OCI-LY1 (cell line): ENCODE measurements at regions not wholly inside any gene's neighbourhood (a gene's known extent, or its start where the extent isn't known, plus 50 kb on each side); places are given as distances from the start of the nearest gene placed in this dataset.

Experiments used
- H2AFZ ChIP-seq: fragments of 200-600 bp; sonication (generic), shearing (Covaris generic); 2 replicates; pipeline ENCODE4 v1.6.0; 2014; ENCODE audit warnings: antibody characterized with exemption, mild to moderate bottlenecking, low read length
- H3F3A ChIP-seq: fragments of 200-600 bp; sonication (generic), shearing (Covaris generic); 2 replicates; pipeline ENCODE4 v1.6.0; 2014; ENCODE audit warnings: mild to moderate bottlenecking, antibody characterized with exemption, low read length, moderate library complexity; ENCODE audit not compliant: insufficient read depth
- H3K27ac ChIP-seq: fragments of 200-600 bp; sonication (generic); 2 replicates; pipeline ENCODE4 v1.5.1; 2014; ENCODE audit warnings: low read length, mixed run types, mild to moderate bottlenecking, low read depth; ENCODE audit not compliant: poor library complexity, severe bottlenecking
- H3K27me3 ChIP-seq: fragments of 200-600 bp; sonication (generic); 2 replicates; pipeline ENCODE4 v1.6.0; 2014; ENCODE audit warnings: antibody characterized with exemption, mild to moderate bottlenecking, low read length, moderate library complexity; ENCODE audit not compliant: insufficient read depth
- H3K36me3 ChIP-seq: fragments of 200-600 bp; sonication (generic); 2 replicates; pipeline ENCODE4 v1.6.1; 2014; ENCODE audit warnings: mild to moderate bottlenecking, antibody characterized with exemption, low read length, moderate library complexity, mixed read lengths; ENCODE audit not compliant: insufficient read depth
- H3K4me1 ChIP-seq: fragments of 200-600 bp; sonication (generic); 2 replicates; pipeline ENCODE4 v1.5.1; 2014; ENCODE audit warnings: mild to moderate bottlenecking, low read length, moderate library complexity; ENCODE audit not compliant: insufficient read depth, severe bottlenecking
- H3K4me2 ChIP-seq: fragments of 200-600 bp; sonication (generic), shearing (Covaris generic); 2 replicates; pipeline ENCODE4 v1.6.1; 2014; ENCODE audit warnings: low read length
- H3K4me3 ChIP-seq: fragments of 200-600 bp; sonication (generic); 2 replicates; pipeline ENCODE4 v1.5.1; 2014; ENCODE audit warnings: low read length, low read depth, mild to moderate bottlenecking, mixed read lengths; ENCODE audit not compliant: poor library complexity, severe bottlenecking
- H3K79me2 ChIP-seq: fragments of 200-600 bp; shearing (Covaris generic); 2 replicates; pipeline ENCODE4 v1.6.1; 2016; ENCODE audit warnings: mixed run types, low read length, mixed read lengths; ENCODE audit not compliant: insufficient read depth
- H3K9ac ChIP-seq: fragments of 200-600 bp; sonication (generic), shearing (Covaris generic); 2 replicates; pipeline ENCODE4 v1.6.1; 2014; ENCODE audit warnings: mild to moderate bottlenecking, low read length, mixed read lengths
- H3K9me2 ChIP-seq: fragments of 200-600 bp; sonication (generic), shearing (Covaris generic); 2 replicates; pipeline ENCODE4 v1.6.1; 2014; ENCODE audit warnings: low read depth, mild to moderate bottlenecking, low read length, mixed read lengths
- H3K9me3 ChIP-seq: fragments of 200-600 bp; shearing (Covaris generic); 2 replicates; pipeline ENCODE4 v1.6.1; 2014; ENCODE audit warnings: low read length, mixed read lengths
- H4K20me1 ChIP-seq: fragments of 200-600 bp; sonication (generic), shearing (Covaris generic); 2 replicates; pipeline ENCODE4 v1.6.0; 2016; ENCODE audit warnings: mild to moderate bottlenecking, low read length; ENCODE audit not compliant: insufficient read depth
- CTCF ChIP-seq: fragments of 200-600 bp; sonication (generic), shearing (Covaris generic); IDR thresholded peaks from 2 replicates; pipeline ENCODE4 v1.5.1; 2017; ENCODE audit warnings: mild to moderate bottlenecking, antibody characterized with exemption, low read length, moderate library complexity, mixed read lengths
- EZH2 ChIP-seq: fragments of 200-600 bp; sonication (generic), shearing (Covaris generic); IDR thresholded peaks from 2 replicates; pipeline ENCODE4 v1.8.0; 2017; ENCODE audit warnings: borderline replicate concordance, mixed run types, mild to moderate bottlenecking, antibody characterized with exemption, low read length, moderate library complexity, mixed read lengths

- Histone ChIP-seq H3K9me3 (no peaks in the 10 kb centered on the region), H3F3A (no peaks in the 10 kb centered on the region), H3K4me2 (no peak overlapping the region), H3K4me1 (peaks cover 7% of the 10 kb centered on the region), H3K27ac (no peak overlapping the region), H2AFZ (no peak overlapping the region), H3K36me3 (no peaks in the 10 kb centered on the region), H4K20me1 (no peaks in the 10 kb centered on the region), H3K27me3 (no peaks in the 10 kb centered on the region), H3K4me3 (no peak overlapping the region), H3K9me2 (no peaks in the 10 kb centered on the region), H3K9ac (no peak overlapping the region), H3K79me2 (no peaks in the 10 kb centered on the region)
- no peak for TF ChIP-seq CTCF
- no peak for TF ChIP-seq EZH2
Measured at GRCh38 chr3:176505878-176506621, 691.2 kb downstream of the TBL1XR1 start.

GRCh38 chr3:176491084-176491483 lies 706.2 kb downstream of the TBL1XR1 start:
- H3K36me3 ChIP-seq = no peaks in the 10 kb centered on the region
- no peak overlapping the region for H3K4me2 ChIP-seq
- no peak for TF ChIP-seq CTCF
- no peaks in the 10 kb centered on the region for H3K79me2 ChIP-seq
- no peaks in the 10 kb centered on the region for H3K9me3 ChIP-seq
- H3K4me3 ChIP-seq = no peak overlapping the region
- no peaks in the 10 kb centered on the region for H3K9me2 ChIP-seq
- no peak overlapping the region for H2AFZ ChIP-seq
- no peaks in the 10 kb centered on the region for H3F3A ChIP-seq
- H3K27ac ChIP-seq = no peak overlapping the region
- H3K27me3 ChIP-seq = no peaks in the 10 kb centered on the region
- no peak overlapping the region for H3K9ac ChIP-seq
- H4K20me1 ChIP-seq = no peaks in the 10 kb centered on the region
- no peaks in the 10 kb centered on the region for H3K4me1 ChIP-seq

GRCh38 chr3:176490357-176490756 lies 706.9 kb downstream of the TBL1XR1 start:
- no peak overlapping the region for H2AFZ ChIP-seq

More at GRCh38 chr3:176490357-176490756, 706.9 kb downstream of the TBL1XR1 start:
- no peak for TF ChIP-seq CTCF
- TF ChIP-seq EZH2 = no peak
- Histone ChIP-seq H3K79me2 (no peaks in the 10 kb centered on the region), H3K27me3 (no peaks in the 10 kb centered on the region; the same call in 1 of the 2 replicates), H3K9ac (no peak overlapping the region), H3K36me3 (no peaks in the 10 kb centered on the region), H4K20me1 (no peaks in the 10 kb centered on the region), H3F3A (no peaks in the 10 kb centered on the region), H3K4me2 (no peak overlapping the region), H3K4me3 (no peak overlapping the region), H3K4me1 (no peaks in the 10 kb centered on the region), H3K27ac (no peak overlapping the region), H3K9me2 (no peaks in the 10 kb centered on the region), H3K9me3 (no peaks in the 10 kb centered on the region)
